Neural cell (in vitro differentiated cells): ENCODE measurements at regions not wholly inside any gene's neighbourhood (a gene's known extent, or its start where the extent isn't known, plus 50 kb on each side); places are given as distances from the start of the nearest gene placed in this dataset.

ENCODE experiments used
- H2AFZ ChIP-seq: fragments of 200-600, 300-800 bp; sonication (generic), shearing (Covaris generic); 2 replicates; pipeline ENCODE4 v1.6.0; 2014; ENCODE audit warnings: low read depth, mild to moderate bottlenecking, antibody characterized with exemption, low read length, moderate library complexity
- H3F3A ChIP-seq: fragments of 200-600 bp; shearing (Covaris generic); 2 replicates; pipeline ENCODE4 v1.6.1; 2016; ENCODE audit warnings: mild to moderate bottlenecking, moderate library complexity, mixed read lengths, antibody characterized with exemption, low read length; ENCODE audit not compliant: insufficient read depth, poor library complexity, severe bottlenecking
- H3K27ac ChIP-seq: fragments of 200-600, 300-800 bp; sonication (generic), shearing (Covaris generic); 2 replicates; pipeline ENCODE4 v1.5.1; 2014; ENCODE audit warnings: mild to moderate bottlenecking, low read length, moderate library complexity
- H3K27me3 ChIP-seq: fragments of 300-800, 200-600 bp; sonication (generic), shearing (Covaris generic); 2 replicates; pipeline ENCODE4 v1.6.0; 2014; ENCODE audit warnings: mild to moderate bottlenecking, low read depth, low read length, moderate library complexity; ENCODE audit not compliant: insufficient read depth
- H3K36me3 ChIP-seq: fragments of 300-800, 200-600 bp; sonication (generic), shearing (Covaris generic); 2 replicates; pipeline ENCODE4 v1.5.1; 2014; ENCODE audit warnings: mild to moderate bottlenecking, antibody characterized with exemption, low read length, moderate library complexity; ENCODE audit not compliant: insufficient read depth
- H3K4me2 ChIP-seq: fragments of 300-800, 200-600 bp; sonication (generic), shearing (Covaris generic); 2 replicates; pipeline ENCODE4 v1.6.0; 2014; ENCODE audit warnings: mild to moderate bottlenecking, low read length
- H3K4me3 ChIP-seq: fragments of 300-800, 200-600 bp; sonication (generic), shearing (Covaris generic); 2 replicates; pipeline ENCODE4 v1.5.1; 2014; ENCODE audit warnings: mild to moderate bottlenecking, low read length, moderate library complexity
- H3K79me2 ChIP-seq: fragments of 200-600 bp; shearing (Covaris generic); replicated peaks from 2 replicates; pipeline ENCODE4 v1.6.0; 2014; ENCODE audit warnings: mild to moderate bottlenecking, low read length, moderate library complexity; ENCODE audit not compliant: insufficient read depth
- H3K9ac ChIP-seq: fragments of 300-800, 200-600 bp; sonication (generic), shearing (Covaris generic); 2 replicates; pipeline ENCODE4 v1.6.1; 2016; ENCODE audit warnings: mild to moderate bottlenecking, low read length, mixed read lengths
- H3K9me2 ChIP-seq: fragments of 200-600 bp; shearing (Covaris generic); 2 replicates; pipeline ENCODE4 v1.6.1; 2016; ENCODE audit warnings: mild to moderate bottlenecking, low read length, mixed read lengths; ENCODE audit not compliant: insufficient read depth
- H3K9me3 ChIP-seq: fragments of 200-600, 300-800 bp; sonication (generic), shearing (Covaris generic); 2 replicates; pipeline ENCODE4 v1.6.1; 2016; ENCODE audit warnings: mild to moderate bottlenecking, mixed run types, low read length, moderate library complexity, mixed read lengths
- H4K20me1 ChIP-seq: fragments of 200-600 bp; shearing (Covaris generic); 2 replicates; pipeline ENCODE4 v1.6.1; 2016; ENCODE audit warnings: mild to moderate bottlenecking, mixed run types; ENCODE audit not compliant: insufficient read depth
- CTCF ChIP-seq: fragments of 450-650 bp; IDR thresholded peaks from 2 replicates; pipeline ENCODE4 v1.5.1; 2014; ENCODE audit warnings: antibody characterized with exemption, mild to moderate bottlenecking, moderate library complexity; ENCODE audit not compliant: poor library complexity, severe bottlenecking
- EP300 ChIP-seq: fragments of 450-650 bp; conservative IDR thresholded peaks from 2 replicates; pipeline ENCODE4 v1.6.1; 2014; ENCODE audit warnings: antibody characterized with exemption, mild to moderate bottlenecking, moderate library complexity; ENCODE audit not compliant: poor library complexity, severe bottlenecking
- EZH2 ChIP-seq: fragments of 200-600, 300-800 bp; shearing (Covaris generic), sonication (generic); IDR thresholded peaks from 2 replicates; pipeline ENCODE4 v1.6.1; 2014; ENCODE audit warnings: antibody characterized with exemption, low read length, borderline replicate concordance, mild to moderate bottlenecking; ENCODE audit not compliant: insufficient read depth, poor library complexity, severe bottlenecking
- MXI1 ChIP-seq: fragments of 450-650 bp; conservative IDR thresholded peaks from 2 replicates; pipeline ENCODE4 v1.6.1; 2014; ENCODE audit warnings: antibody characterized with exemption, mild to moderate bottlenecking; ENCODE audit not compliant: poor library complexity, severe bottlenecking
- POLR2AphosphoS5 ChIP-seq: IDR thresholded peaks from 2 replicates; pipeline ENCODE4 v1.6.1; 2012
- RAD21 ChIP-seq: fragments of 450-650 bp; conservative IDR thresholded peaks from 2 replicates; pipeline ENCODE4 v1.6.1; 2014; ENCODE audit warnings: antibody characterized with exemption, mild to moderate bottlenecking, moderate library complexity
- REST ChIP-seq: IDR thresholded peaks from 2 replicates; pipeline ENCODE4 v1.6.1; 2012; ENCODE audit warnings: borderline replicate concordance
- SMC3 ChIP-seq: fragments of 450-650 bp; conservative IDR thresholded peaks from 2 replicates; pipeline ENCODE4 v1.6.1; 2014; ENCODE audit warnings: antibody characterized with exemption, mild to moderate bottlenecking, moderate library complexity; ENCODE audit not compliant: poor library complexity
- TAF1 ChIP-seq: IDR thresholded peaks from 2 replicates; pipeline ENCODE4 v1.6.1; 2012; ENCODE audit warnings: low read depth

- H3K36me3 ChIP-seq: no peaks in the 10 kb centered on the region
- H3K9me3 ChIP-seq: no peaks in the 10 kb centered on the region
- no peaks in the 10 kb centered on the region for H3K79me2 ChIP-seq
- no peaks in the 10 kb centered on the region for H3K9me2 ChIP-seq
- TF ChIP-seq EP300: no peak
- TF ChIP-seq SMC3: no peak
- no peak overlapping the region for H2AFZ ChIP-seq
- H3F3A ChIP-seq: no peaks in the 10 kb centered on the region
- H3K4me3 ChIP-seq: no peak overlapping the region
- no peak overlapping the region for H3K9ac ChIP-seq
- no peak overlapping the region for H3K4me2 ChIP-seq
- H4K20me1 ChIP-seq: no peaks in the 10 kb centered on the region
- no peak overlapping the region for H3K27ac ChIP-seq
- no peaks in the 10 kb centered on the region for H3K27me3 ChIP-seq
These were observed 457.0 kb downstream of the MN1 start for GRCh38 chr22:27344546-27344945.

- H3K9ac ChIP-seq: no peak overlapping the region
- H3K4me3 ChIP-seq: no peak overlapping the region
- no peaks in the 10 kb centered on the region for H3K9me3 ChIP-seq
- no peaks in the 10 kb centered on the region for H3K36me3 ChIP-seq
- H3K27me3 ChIP-seq: no peaks in the 10 kb centered on the region
- no peak overlapping the region for H2AFZ ChIP-seq
- H3K79me2 ChIP-seq: no peaks in the 10 kb centered on the region
- H3K9me2 ChIP-seq: no peaks in the 10 kb centered on the region
- TF ChIP-seq RAD21 (no peak), MXI1 (no peak), TAF1 (no peak), EP300 (no peak), SMC3 (no peak), CTCF (no peak), REST (no peak), POLR2AphosphoS5 (no peak), EZH2 (no peak)
- no peak overlapping the region for H3K4me2 ChIP-seq
- no peaks in the 10 kb centered on the region for H3F3A ChIP-seq
- H3K27ac ChIP-seq: no peak overlapping the region
- H4K20me1 ChIP-seq: no peaks in the 10 kb centered on the region
These were observed 455.9 kb downstream of the MN1 start for GRCh38 chr22:27345691-27346090.

- H3K9ac ChIP-seq: no peak overlapping the region
- no peaks in the 10 kb centered on the region for H3K9me3 ChIP-seq
- H3K27me3 ChIP-seq: no peaks in the 10 kb centered on the region
- H3K27ac ChIP-seq: no peak overlapping the region
- H3K9me2 ChIP-seq: no peaks in the 10 kb centered on the region
- H3K4me2 ChIP-seq: no peak overlapping the region
- H3K4me3 ChIP-seq: no peak overlapping the region
- TF ChIP-seq EP300 (no peak), MXI1 (no peak), SMC3 (no peak), CTCF (no peak), EZH2 (no peak), RAD21 (no peak), TAF1 (no peak), REST (no peak), POLR2AphosphoS5 (no peak)
- H4K20me1 ChIP-seq: no peaks in the 10 kb centered on the region
- peaks cover 4% of the 10 kb centered on the region for H3F3A ChIP-seq
- H2AFZ ChIP-seq: no peak overlapping the region
- no peaks in the 10 kb centered on the region for H3K79me2 ChIP-seq
- no peaks in the 10 kb centered on the region for H3K36me3 ChIP-seq
These were observed 453.6 kb downstream of the MN1 start for GRCh38 chr22:27347951-27348350.
